Astrocyte (in vitro differentiated cells and primary cell): ENCODE measurements at regions not wholly inside any gene's neighbourhood (a gene's known extent, or its start where the extent isn't known, plus 50 kb on each side); places are given as distances from the start of the nearest gene placed in this dataset.

ENCODE experiments used
- DNase-seq: peaks from one replicate; pipeline ENCODE4 v3.0.0-alpha.2; 2010; ENCODE audit warnings: low read depth
- FAIRE-seq: peaks from 2 replicates; lab custom pipeline; 2011; peaks lifted over from hg19 to GRCh38; lab: Jason Lieb, UNC
- H2AFZ ChIP-seq: 2 replicates; pipeline ENCODE4 v1.6.0; 2012; ENCODE audit warnings: low read depth, low read length, inconsistent platforms
- H3K27ac ChIP-seq: 2 replicates; pipeline ENCODE4 v1.5.1; 2011; ENCODE audit warnings: low read depth, low read length, inconsistent platforms
- H3K27me3 ChIP-seq: 2 replicates; pipeline ENCODE4 v1.6.0; 2011; ENCODE audit warnings: low read length, inconsistent platforms; ENCODE audit not compliant: insufficient read depth
- H3K36me3 ChIP-seq: 2 replicates; pipeline ENCODE4 v1.5.1; 2011; ENCODE audit warnings: low read length, inconsistent platforms; ENCODE audit not compliant: insufficient read depth
- H3K4me1 ChIP-seq: 2 replicates; pipeline ENCODE4 v1.5.1; 2011; ENCODE audit warnings: low read length, inconsistent platforms; ENCODE audit not compliant: insufficient read depth
- H3K4me2 ChIP-seq: 2 replicates; pipeline ENCODE4 v1.6.0; 2012; ENCODE audit warnings: low read length, inconsistent platforms
- H3K4me3 ChIP-seq: 2 replicates; pipeline ENCODE4 v1.5.1; 2011; ENCODE audit warnings: low read depth, mild to moderate bottlenecking, low read length, inconsistent platforms; ENCODE audit not compliant: insufficient read depth
- H3K79me2 ChIP-seq: 2 replicates; pipeline ENCODE4 v1.6.0; 2012; ENCODE audit warnings: mild to moderate bottlenecking, low read length, inconsistent platforms; ENCODE audit not compliant: insufficient read depth
- H3K9ac ChIP-seq: 2 replicates; pipeline ENCODE4 v1.6.0; 2012; ENCODE audit warnings: mild to moderate bottlenecking, low read length, inconsistent platforms
- H3K9me3 ChIP-seq: 2 replicates; pipeline ENCODE4 v1.5.1; 2012; ENCODE audit warnings: low read depth, mild to moderate bottlenecking, low read length, inconsistent platforms; ENCODE audit not compliant: insufficient read depth
- H4K20me1 ChIP-seq: 2 replicates; pipeline ENCODE4 v1.6.0; 2012; ENCODE audit warnings: low read length, inconsistent platforms; ENCODE audit not compliant: insufficient read depth
- H3K27ac Mint-ChIP-seq: one replicate; pipeline ENCODE4 v1.8.0; 2021; ENCODE audit warnings: mild to moderate bottlenecking, mixed read lengths; ENCODE audit not compliant: unreplicated experiment
- H3K27me3 Mint-ChIP-seq: one replicate; pipeline ENCODE4 v1.8.0; 2021; ENCODE audit warnings: low read depth, mixed read lengths; ENCODE audit not compliant: unreplicated experiment
- H3K36me3 Mint-ChIP-seq: one replicate; pipeline ENCODE4 v1.8.0; 2021; ENCODE audit warnings: low read depth, mixed read lengths; ENCODE audit not compliant: unreplicated experiment
- H3K4me1 Mint-ChIP-seq: one replicate; pipeline ENCODE4 v1.8.0; 2021; ENCODE audit warnings: low read depth, mixed read lengths; ENCODE audit not compliant: unreplicated experiment
- H3K4me3 Mint-ChIP-seq: one replicate; pipeline ENCODE4 v1.8.0; 2021; ENCODE audit warnings: mild to moderate bottlenecking, moderate library complexity, mixed read lengths; ENCODE audit not compliant: unreplicated experiment
- H3K9me3 Mint-ChIP-seq: one replicate; pipeline ENCODE4 v1.8.0; 2021; ENCODE audit warnings: mild to moderate bottlenecking, mixed read lengths; ENCODE audit not compliant: unreplicated experiment
- EZH2 ChIP-seq: IDR thresholded peaks from 2 replicates; pipeline ENCODE4 v1.6.1; 2012; ENCODE audit warnings: mild to moderate bottlenecking, low read length, inconsistent platforms; ENCODE audit not compliant: insufficient read depth
- TF ChIP-seq, protein P1 (sequence below): IDR thresholded peaks from 2 replicates; pipeline ENCODE4 v1.5.1; 2011; ENCODE audit warnings: low read depth, mild to moderate bottlenecking, inconsistent platforms, low read length, moderate library complexity; ENCODE audit not compliant: insufficient read depth

DNA sequence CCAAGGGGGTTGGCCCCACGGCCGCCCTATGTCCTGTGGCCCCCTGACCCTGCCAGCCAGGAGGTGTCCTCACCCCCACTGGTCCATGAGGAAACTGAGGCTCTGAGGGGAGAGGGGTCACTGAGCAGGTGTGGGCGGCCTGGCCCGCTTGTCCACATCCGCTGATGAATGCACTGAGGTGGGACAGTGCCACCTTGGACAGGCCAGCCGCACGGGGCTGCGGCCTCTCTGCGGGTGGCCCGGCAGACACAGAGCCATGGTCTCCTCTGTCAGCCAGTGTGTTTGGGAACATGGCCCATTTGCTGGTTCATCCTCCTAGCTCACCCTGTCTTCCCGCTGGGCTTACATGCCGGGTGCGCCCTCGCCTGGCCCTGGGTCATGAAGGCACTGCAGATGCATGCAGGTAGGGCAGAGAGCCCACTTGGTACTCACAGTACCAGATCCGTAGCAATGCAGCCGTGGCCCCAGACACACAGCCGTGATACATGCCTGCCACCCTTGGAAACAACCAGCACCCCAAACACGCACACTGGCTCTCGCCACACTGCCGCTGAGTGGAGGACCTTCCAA lies 93.9 kb downstream of the ENGASE start:
- H4K20me1 ChIP-seq: no peaks in the 10 kb centered on the region
- no peak for TF ChIP-seq EZH2
- TF ChIP-seq, protein P1, sequence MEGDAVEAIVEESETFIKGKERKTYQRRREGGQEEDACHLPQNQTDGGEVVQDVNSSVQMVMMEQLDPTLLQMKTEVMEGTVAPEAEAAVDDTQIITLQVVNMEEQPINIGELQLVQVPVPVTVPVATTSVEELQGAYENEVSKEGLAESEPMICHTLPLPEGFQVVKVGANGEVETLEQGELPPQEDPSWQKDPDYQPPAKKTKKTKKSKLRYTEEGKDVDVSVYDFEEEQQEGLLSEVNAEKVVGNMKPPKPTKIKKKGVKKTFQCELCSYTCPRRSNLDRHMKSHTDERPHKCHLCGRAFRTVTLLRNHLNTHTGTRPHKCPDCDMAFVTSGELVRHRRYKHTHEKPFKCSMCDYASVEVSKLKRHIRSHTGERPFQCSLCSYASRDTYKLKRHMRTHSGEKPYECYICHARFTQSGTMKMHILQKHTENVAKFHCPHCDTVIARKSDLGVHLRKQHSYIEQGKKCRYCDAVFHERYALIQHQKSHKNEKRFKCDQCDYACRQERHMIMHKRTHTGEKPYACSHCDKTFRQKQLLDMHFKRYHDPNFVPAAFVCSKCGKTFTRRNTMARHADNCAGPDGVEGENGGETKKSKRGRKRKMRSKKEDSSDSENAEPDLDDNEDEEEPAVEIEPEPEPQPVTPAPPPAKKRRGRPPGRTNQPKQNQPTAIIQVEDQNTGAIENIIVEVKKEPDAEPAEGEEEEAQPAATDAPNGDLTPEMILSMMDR: no peak
- Mint-ChIP-seq H3K9me3 (no peaks in the 10 kb centered on the region), H3K4me1 (no peaks in the 10 kb centered on the region), H3K36me3 (no peaks in the 10 kb centered on the region), H3K27me3 (peaks cover 24% of the 10 kb centered on the region), H3K27ac (no peak overlapping the region), H3K4me3 (no peak overlapping the region)
- H3K27me3 ChIP-seq: no peaks in the 10 kb centered on the region
- H3K4me3 ChIP-seq: no peak overlapping the region
- no peaks in the 10 kb centered on the region for H3K9me3 ChIP-seq
- H3K9ac ChIP-seq: no peak overlapping the region
- no peaks in the 10 kb centered on the region for H3K36me3 ChIP-seq
- DNase-seq (no peak), FAIRE-seq (no peak)
- H3K79me2 ChIP-seq: no peaks in the 10 kb centered on the region
- H3K4me1 ChIP-seq: no peaks in the 10 kb centered on the region
- no peak overlapping the region for H3K4me2 ChIP-seq
- H2AFZ ChIP-seq: no peak overlapping the region
- H3K27ac ChIP-seq: no peak overlapping the region

DNA sequence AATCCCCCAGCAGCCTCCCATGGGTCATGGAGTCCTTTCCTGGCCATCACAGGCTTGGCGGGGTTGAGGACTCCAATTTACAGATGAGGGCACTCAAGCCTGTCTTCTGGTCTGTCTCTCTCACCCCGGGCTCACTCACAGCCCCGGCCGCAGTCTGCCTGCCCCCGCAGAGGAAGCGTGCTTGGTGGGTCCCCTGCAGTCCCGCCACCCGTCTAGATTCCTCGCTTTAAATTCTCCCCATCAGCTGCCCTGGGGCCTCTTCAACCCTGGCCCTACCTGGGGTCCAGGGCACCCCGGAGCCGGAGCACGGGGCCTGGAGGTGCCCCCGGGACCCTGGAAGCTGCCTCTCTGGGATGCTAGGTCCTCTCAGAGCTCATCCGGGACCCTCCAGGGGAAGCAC lies 92.9 kb downstream of the ENGASE start:
- Mint-ChIP-seq H3K36me3 (no peaks in the 10 kb centered on the region), H3K9me3 (no peaks in the 10 kb centered on the region), H3K4me1 (no peaks in the 10 kb centered on the region), H3K27me3 (peaks cover 28% of the 10 kb centered on the region), H3K4me3 (no peak overlapping the region), H3K27ac (no peak overlapping the region)
- TF ChIP-seq, protein P1: no peak
- no peak for TF ChIP-seq EZH2
- FAIRE-seq (no peak), DNase-seq (no peak)
- Histone ChIP-seq H3K4me3 (no peak overlapping the region), H4K20me1 (no peaks in the 10 kb centered on the region), H3K36me3 (no peaks in the 10 kb centered on the region), H3K4me2 (no peak overlapping the region), H3K9me3 (no peaks in the 10 kb centered on the region), H3K9ac (no peak overlapping the region), H3K4me1 (no peaks in the 10 kb centered on the region), H2AFZ (no peak overlapping the region), H3K27ac (no peak overlapping the region), H3K79me2 (no peaks in the 10 kb centered on the region), H3K27me3 (no peaks in the 10 kb centered on the region)

DNA sequence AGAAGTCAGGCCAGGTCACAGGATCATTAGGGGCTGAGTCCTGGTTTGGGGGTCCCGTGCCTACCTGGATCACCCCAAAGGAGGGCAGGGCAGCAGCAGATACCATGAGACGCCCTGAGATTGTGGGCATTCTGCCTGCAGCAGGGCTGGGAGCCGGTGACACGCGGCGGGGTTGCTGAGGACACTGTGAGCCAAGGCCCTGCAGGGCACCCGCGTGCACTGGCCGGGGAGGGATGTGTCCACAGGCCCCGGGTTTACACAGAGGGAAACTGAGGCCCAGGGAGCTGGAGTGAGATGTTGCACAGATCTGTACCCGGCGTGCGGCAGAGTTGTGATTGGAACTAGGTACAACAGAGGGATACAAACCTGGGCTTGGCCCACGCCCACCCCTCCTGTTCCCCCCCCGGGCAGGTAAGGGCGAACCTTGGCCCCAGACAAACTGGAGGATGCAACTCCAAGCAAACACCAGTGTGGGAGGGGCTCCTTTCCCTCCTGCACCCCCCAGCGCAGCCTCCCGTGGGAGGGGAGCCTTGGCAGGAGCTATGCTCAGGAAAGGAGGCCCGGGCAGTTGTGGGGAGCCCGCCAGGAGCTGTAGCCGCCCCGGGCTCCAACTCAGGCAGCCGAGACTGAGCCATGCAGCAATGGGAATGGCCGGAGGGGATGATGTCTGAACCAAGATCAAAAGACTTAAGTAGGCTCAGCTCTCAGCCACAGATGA lies 91.3 kb downstream of the ENGASE start:
- no peak overlapping the region for H3K9ac ChIP-seq
- FAIRE-seq (no peak), DNase-seq (no peak)
- Mint-ChIP-seq H3K4me1 (no peaks in the 10 kb centered on the region), H3K27me3 (peaks cover 24% of the 10 kb centered on the region), H3K9me3 (no peaks in the 10 kb centered on the region), H3K36me3 (no peaks in the 10 kb centered on the region), H3K27ac (no peak overlapping the region), H3K4me3 (no peak overlapping the region)
- no peaks in the 10 kb centered on the region for H3K79me2 ChIP-seq
- H3K27me3 ChIP-seq: no peaks in the 10 kb centered on the region
- H3K27ac ChIP-seq: no peak overlapping the region
- no peak overlapping the region for H2AFZ ChIP-seq
- TF ChIP-seq, protein P1: no peak
- no peak for TF ChIP-seq EZH2
- H3K4me1 ChIP-seq: no peaks in the 10 kb centered on the region
- H3K4me2 ChIP-seq: no peak overlapping the region
- H3K4me3 ChIP-seq: no peak overlapping the region
- no peaks in the 10 kb centered on the region for H3K9me3 ChIP-seq
- no peaks in the 10 kb centered on the region for H3K36me3 ChIP-seq
- no peaks in the 10 kb centered on the region for H4K20me1 ChIP-seq
